ENCODE measurements at regions not wholly inside any gene's neighbourhood (a gene's known extent, or its start where the extent isn't known, plus 50 kb on each side); places are given as distances from the start of the nearest gene placed in this dataset.

DNA sequence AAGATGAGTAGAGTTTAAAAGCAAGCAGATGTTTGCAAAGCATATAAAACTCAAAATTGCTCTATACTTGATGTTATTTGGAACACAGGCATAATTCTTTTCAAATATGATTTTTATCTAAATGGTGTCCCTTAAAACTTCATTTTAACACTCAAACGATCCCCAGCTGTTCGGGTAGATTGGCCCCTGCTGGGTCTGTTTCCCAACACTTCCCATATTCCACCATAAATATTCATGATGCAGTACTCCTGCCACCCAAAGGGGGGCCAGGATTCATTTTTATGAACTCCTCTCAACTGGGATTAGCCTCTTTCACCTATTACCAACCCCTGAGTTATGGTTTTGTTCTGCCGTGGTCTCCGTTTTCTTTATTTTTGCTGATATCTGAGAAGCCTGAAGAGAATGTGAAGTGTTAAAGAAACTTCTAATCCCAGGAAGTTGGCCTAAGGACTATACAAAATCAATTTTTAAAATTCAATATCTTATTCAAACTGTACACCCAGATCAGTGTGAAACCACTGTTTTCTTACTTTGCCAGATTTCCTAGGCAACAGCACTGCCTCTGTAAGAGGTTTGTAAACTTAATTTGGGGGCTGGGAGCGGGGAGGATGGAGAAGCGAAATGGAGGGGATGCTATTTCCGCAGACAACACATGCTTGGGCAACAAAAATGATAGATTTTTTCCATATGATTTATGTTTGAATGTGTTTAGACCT lies 384.1 kb downstream of the DMRT2 start:
- no peak for DNase-seq
- in situ Hi-C loops (cut with MboI; ENCODE audit: low pct_ligation_motif_present in 1 of 4, low pct_unique_long_range_greater_than_20kb in 1 of 4, low sequenced_read_pairs in 3 of 4) (loop anchor here in 2 of 4 donors (25.0 kb wide), 2 partner anchors 322 to 347 kb away; no protein-coding TSS in a partner anchor), intact Hi-C loops (cut with DNase I; ENCODE audit: low total_unique reads) (no loop called here)
- H3K27me3 ChIP-seq: no peaks in the 10 kb centered on the region
- H3K4me3 ChIP-seq: no peak overlapping the region
- TF ChIP-seq POLR2A (IDR thresholded peaks at IDR 0.05) (no peak), POLR2AphosphoS5 (IDR thresholded peaks at IDR 0.05) (no peak)
- TF ChIP-seq, protein P1, sequence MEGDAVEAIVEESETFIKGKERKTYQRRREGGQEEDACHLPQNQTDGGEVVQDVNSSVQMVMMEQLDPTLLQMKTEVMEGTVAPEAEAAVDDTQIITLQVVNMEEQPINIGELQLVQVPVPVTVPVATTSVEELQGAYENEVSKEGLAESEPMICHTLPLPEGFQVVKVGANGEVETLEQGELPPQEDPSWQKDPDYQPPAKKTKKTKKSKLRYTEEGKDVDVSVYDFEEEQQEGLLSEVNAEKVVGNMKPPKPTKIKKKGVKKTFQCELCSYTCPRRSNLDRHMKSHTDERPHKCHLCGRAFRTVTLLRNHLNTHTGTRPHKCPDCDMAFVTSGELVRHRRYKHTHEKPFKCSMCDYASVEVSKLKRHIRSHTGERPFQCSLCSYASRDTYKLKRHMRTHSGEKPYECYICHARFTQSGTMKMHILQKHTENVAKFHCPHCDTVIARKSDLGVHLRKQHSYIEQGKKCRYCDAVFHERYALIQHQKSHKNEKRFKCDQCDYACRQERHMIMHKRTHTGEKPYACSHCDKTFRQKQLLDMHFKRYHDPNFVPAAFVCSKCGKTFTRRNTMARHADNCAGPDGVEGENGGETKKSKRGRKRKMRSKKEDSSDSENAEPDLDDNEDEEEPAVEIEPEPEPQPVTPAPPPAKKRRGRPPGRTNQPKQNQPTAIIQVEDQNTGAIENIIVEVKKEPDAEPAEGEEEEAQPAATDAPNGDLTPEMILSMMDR (IDR thresholded peaks at IDR 0.05): peak in 3 of 5 experiments; percentile 11 to 24 (median 16)
- H3K27ac ChIP-seq: no peak overlapping the region
- H3K36me3 ChIP-seq: no peaks in the 10 kb centered on the region
- 55 to 58% methylated on average over 5 to 7 of the region's 7 CpGs for WGBS, 2 donors (ENCODE audit: low coverage in 1 of 2)
- no peaks in the 10 kb centered on the region for H3K4me1 ChIP-seq
- H3K9me3 ChIP-seq: no peaks in the 10 kb centered on the region

DNA sequence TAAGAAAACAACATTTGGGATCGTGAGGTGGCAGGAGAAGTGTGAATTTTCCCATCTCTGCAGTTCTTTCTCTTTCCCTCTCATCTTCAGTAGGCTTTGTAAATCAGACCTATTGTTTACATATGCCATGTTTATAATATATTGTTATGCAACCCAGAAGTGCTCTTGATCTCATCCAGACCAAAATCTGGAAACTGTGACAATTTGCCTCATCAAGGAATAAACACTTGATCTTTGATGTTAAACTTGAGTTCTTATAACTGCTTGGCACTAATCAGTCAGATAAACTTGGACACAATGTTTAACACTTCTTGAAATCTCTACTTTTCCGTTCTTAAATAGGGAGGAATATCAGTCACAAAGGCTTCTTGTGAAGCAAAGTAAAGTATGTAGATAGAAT lies 384.7 kb downstream of the DMRT2 start:
- Histone ChIP-seq H3K9me3 (no peaks in the 10 kb centered on the region), H3K4me1 (no peaks in the 10 kb centered on the region), H3K27me3 (no peaks in the 10 kb centered on the region), H3K4me3 (no peak overlapping the region), H3K27ac (no peak overlapping the region), H3K36me3 (no peaks in the 10 kb centered on the region)
- TF ChIP-seq POLR2A (IDR thresholded peaks at IDR 0.05) (no peak), POLR2AphosphoS5 (IDR thresholded peaks at IDR 0.05) (no peak), EP300 (IDR thresholded peaks at IDR 0.05; ENCODE audit: low read depth) (no peak)
- TF ChIP-seq, protein P1 (IDR thresholded peaks at IDR 0.05): no peak
- intact Hi-C loops (cut with DNase I; ENCODE audit: low total_unique reads): no loop called here
- in situ Hi-C loops (cut with MboI; ENCODE audit: low pct_ligation_motif_present in 1 of 4, low pct_unique_long_range_greater_than_20kb in 1 of 4, low sequenced_read_pairs in 3 of 4): loop anchor here in 2 of 4 donors (25.0 kb wide), 2 partner anchors 323 to 348 kb away; no protein-coding TSS in a partner anchor
- no peak for DNase-seq
- WGBS, 2 donors (ENCODE audit: low coverage in 1 of 2): 44 to 53% methylated on average over 2 of the region's 2 CpGs

DNA sequence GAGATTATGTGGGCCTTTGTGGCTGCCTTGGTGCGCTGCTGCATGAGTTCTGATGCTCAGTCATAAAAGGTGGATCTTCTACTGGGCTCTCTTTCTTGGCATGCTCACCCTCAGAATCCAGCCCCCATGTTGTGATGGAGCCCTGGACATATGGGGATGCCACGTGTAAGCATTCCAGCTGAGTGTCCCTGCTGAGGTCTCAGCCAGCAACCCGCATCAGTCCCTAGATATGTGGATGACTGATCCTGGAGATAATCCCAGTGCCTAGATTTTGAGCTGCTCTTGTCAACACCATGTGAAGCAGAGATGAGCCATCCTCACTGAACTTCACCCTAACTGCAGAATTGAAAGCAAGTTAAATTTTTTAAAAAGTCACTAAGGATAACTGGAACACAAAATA lies 390.1 kb downstream of the DMRT2 start:
- Histone ChIP-seq H3K4me3 (no peak overlapping the region), H3K27me3 (no peaks in the 10 kb centered on the region), H3K9me3 (no peaks in the 10 kb centered on the region), H3K36me3 (no peaks in the 10 kb centered on the region), H3K27ac (no peak overlapping the region), H3K4me1 (no peaks in the 10 kb centered on the region)
- no peak for DNase-seq
- intact Hi-C loops (cut with DNase I; ENCODE audit: low total_unique reads): no loop called here
- 75 to 92% methylated on average over 2 to 3 of the region's 3 CpGs for WGBS, 2 donors (ENCODE audit: low coverage in 1 of 2)
- in situ Hi-C loops (cut with MboI; ENCODE audit: low pct_ligation_motif_present in 1 of 4, low pct_unique_long_range_greater_than_20kb in 1 of 4, low sequenced_read_pairs in 3 of 4): loop anchor here in 2 of 4 donors (25.0 kb wide), 2 partner anchors 328 to 353 kb away; no protein-coding TSS in a partner anchor
- TF ChIP-seq EP300 (IDR thresholded peaks at IDR 0.05; ENCODE audit: low read depth) (no peak), POLR2AphosphoS5 (IDR thresholded peaks at IDR 0.05) (no peak), POLR2A (IDR thresholded peaks at IDR 0.05) (no peak)
- TF ChIP-seq, protein P1 (IDR thresholded peaks at IDR 0.05): no peak

DNA sequence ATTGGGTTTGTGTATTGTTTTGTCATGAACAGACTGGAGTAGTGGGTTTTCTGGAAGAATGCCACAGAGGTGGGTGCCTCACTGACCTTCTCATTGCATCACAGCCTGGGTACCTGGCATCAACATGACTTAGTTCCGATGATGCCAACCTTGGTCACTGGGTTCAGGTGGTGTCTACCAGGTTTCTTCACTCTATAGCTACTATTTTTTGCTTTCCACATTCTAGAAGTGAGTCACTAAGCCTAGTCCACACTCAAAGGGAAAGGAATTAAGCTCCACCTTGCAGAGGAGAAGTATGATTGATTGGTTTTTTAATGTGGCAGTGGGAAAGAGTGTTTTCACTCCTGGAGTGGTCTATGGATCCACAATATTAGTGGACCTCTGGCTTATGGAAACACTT lies 391.9 kb downstream of the DMRT2 start:
- Histone ChIP-seq H3K27ac (no peak overlapping the region), H3K27me3 (no peaks in the 10 kb centered on the region), H3K4me1 (no peaks in the 10 kb centered on the region), H3K36me3 (no peaks in the 10 kb centered on the region), H3K4me3 (no peak overlapping the region), H3K9me3 (no peaks in the 10 kb centered on the region)
- TF ChIP-seq POLR2A (IDR thresholded peaks at IDR 0.05) (no peak), EP300 (IDR thresholded peaks at IDR 0.05; ENCODE audit: low read depth) (no peak), POLR2AphosphoS5 (IDR thresholded peaks at IDR 0.05) (no peak)
- TF ChIP-seq, protein P1 (IDR thresholded peaks at IDR 0.05): no peak
- 93% methylated on average over 1 of the region's 1 CpG; no CpG with 5 or more reads in 1 of the 2 donors for WGBS, 2 donors (ENCODE audit: low coverage in 1 of 2)
- DNase-seq: no peak
- in situ Hi-C loops (cut with MboI; ENCODE audit: low pct_ligation_motif_present in 1 of 4, low pct_unique_long_range_greater_than_20kb in 1 of 4, low sequenced_read_pairs in 3 of 4) (loop anchor here in 2 of 4 donors (25.0 kb wide), 2 partner anchors 330 to 355 kb away; no protein-coding TSS in a partner anchor), intact Hi-C loops (cut with DNase I; ENCODE audit: low total_unique reads) (no loop called here)

All from transverse colon (tissue), 4 donors.